Mammary epithelial cell (primary cell): ENCODE measurements at regions not wholly inside any gene's neighbourhood (a gene's known extent, or its start where the extent isn't known, plus 50 kb on each side); places are given as distances from the start of the nearest gene placed in this dataset.

Experiments used
- EZH2 ChIP-seq: IDR thresholded peaks from 2 replicates; pipeline ENCODE4 v1.6.1; 2012; ENCODE audit warnings: low read length, inconsistent platforms, borderline replicate concordance
- TF ChIP-seq, protein P1 (sequence below), 2 donors: IDR thresholded peaks in 1 of 2; conservative IDR thresholded peaks in 1 of 2; 2 replicates each; pipeline ENCODE4 v1.5.1; 2011 to 2012; ENCODE audit warnings: inconsistent platforms in 2 of 2, low read length in 2 of 2, mild to moderate bottlenecking in 2 of 2, control low read depth in 1 of 2, low read depth in 1 of 2; ENCODE audit not compliant: insufficient read depth in 1 of 2; ENCODE audit errors: extremely low read depth in 1 of 2

DNA sequence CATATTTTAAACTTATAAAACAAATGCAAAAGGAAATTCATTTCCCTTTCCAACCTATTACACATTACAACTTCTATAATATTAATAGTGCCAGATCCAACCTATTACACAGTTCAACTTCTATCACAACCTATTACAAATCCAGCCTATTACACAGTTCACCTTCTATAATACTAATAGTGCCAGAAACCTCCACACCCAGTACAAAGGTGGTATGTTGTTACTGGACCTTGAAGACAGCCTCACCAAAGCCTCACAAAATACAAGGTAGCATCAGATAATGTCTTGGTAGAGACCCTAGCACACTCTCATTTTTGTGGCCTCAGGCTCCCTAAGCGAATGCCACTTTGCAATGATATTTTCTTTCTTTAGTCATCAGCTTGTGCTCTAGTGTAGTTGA is 68.7 kb upstream of the PELI2 start:
- TF ChIP-seq, protein P1, sequence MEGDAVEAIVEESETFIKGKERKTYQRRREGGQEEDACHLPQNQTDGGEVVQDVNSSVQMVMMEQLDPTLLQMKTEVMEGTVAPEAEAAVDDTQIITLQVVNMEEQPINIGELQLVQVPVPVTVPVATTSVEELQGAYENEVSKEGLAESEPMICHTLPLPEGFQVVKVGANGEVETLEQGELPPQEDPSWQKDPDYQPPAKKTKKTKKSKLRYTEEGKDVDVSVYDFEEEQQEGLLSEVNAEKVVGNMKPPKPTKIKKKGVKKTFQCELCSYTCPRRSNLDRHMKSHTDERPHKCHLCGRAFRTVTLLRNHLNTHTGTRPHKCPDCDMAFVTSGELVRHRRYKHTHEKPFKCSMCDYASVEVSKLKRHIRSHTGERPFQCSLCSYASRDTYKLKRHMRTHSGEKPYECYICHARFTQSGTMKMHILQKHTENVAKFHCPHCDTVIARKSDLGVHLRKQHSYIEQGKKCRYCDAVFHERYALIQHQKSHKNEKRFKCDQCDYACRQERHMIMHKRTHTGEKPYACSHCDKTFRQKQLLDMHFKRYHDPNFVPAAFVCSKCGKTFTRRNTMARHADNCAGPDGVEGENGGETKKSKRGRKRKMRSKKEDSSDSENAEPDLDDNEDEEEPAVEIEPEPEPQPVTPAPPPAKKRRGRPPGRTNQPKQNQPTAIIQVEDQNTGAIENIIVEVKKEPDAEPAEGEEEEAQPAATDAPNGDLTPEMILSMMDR (conservative IDR thresholded peaks at IDR 0.05 in 1 of 2, IDR thresholded peaks at IDR 0.05 in 1 of 2; ENCODE audit: extremely low read depth in 1 of 2, insufficient read depth in 1 of 2, low read depth in 1 of 2, low read length in 2 of 2) = no peak
- TF ChIP-seq EZH2 = no peak
